ENCODE measurements at regions not wholly inside any gene's neighbourhood (a gene's known extent, or its start where the extent isn't known, plus 50 kb on each side); places are given as distances from the start of the nearest gene placed in this dataset.

- no peak overlapping the region for H3K4me2 ChIP-seq (ENCODE audit: extremely low read depth, insufficient read depth, low read length)
- H3K4me3 ChIP-seq (replicated peaks in 1 of 4; ENCODE audit: control extremely low read depth in 1 of 4, insufficient read depth in 1 of 4, low read depth in 3 of 4, low read length in 4 of 4): no peak overlapping the region
- H3K36me3 ChIP-seq (ENCODE audit: control insufficient read depth, insufficient read depth, low read length): no peaks in the 10 kb centered on the region
- H3K27ac ChIP-seq (ENCODE audit: insufficient read depth, low read length): no peak overlapping the region
- no peaks in the 10 kb centered on the region for H3K27me3 ChIP-seq (ENCODE audit: control insufficient read depth, insufficient read depth, low read length)
- H2AFZ ChIP-seq (ENCODE audit: low read length): no peak overlapping the region
- H4K20me1 ChIP-seq (ENCODE audit: control insufficient read depth, extremely low read depth, insufficient read depth, low read length): no peaks in the 10 kb centered on the region
- TF ChIP-seq EZH2 (IDR thresholded peaks at IDR 0.05; ENCODE audit: low read length, missing control alignments) (no peak), CTCF (conservative IDR thresholded peaks at IDR 0.05 in 1 of 2, IDR thresholded peaks at IDR 0.05 in 1 of 2; ENCODE audit: low read depth in 1 of 2, low read length in 2 of 2) (no peak)
- H3K9me3 ChIP-seq (ENCODE audit: control insufficient read depth, insufficient read depth, low read depth, low read length): no peaks in the 10 kb centered on the region
- H3K9ac ChIP-seq (ENCODE audit: insufficient read depth, low read length): no peak overlapping the region
- DNase-seq (ENCODE audit: low read depth in 2 of 2): no peak
- H3K4me1 ChIP-seq (ENCODE audit: control insufficient read depth, extremely low read depth, insufficient read depth, low read length): no peaks in the 10 kb centered on the region
- no peaks in the 10 kb centered on the region for H3K79me2 ChIP-seq (ENCODE audit: control insufficient read depth, insufficient read depth, low read length)
These were observed 464.0 kb downstream of the KCNJ3 start for GRCh38 chr2:155162494-155162893.

- H4K20me1 ChIP-seq (ENCODE audit: control insufficient read depth, extremely low read depth, insufficient read depth, low read length): no peaks in the 10 kb centered on the region
- H2AFZ ChIP-seq (ENCODE audit: low read length): no peak overlapping the region
- H3K9ac ChIP-seq (ENCODE audit: insufficient read depth, low read length): no peak overlapping the region
- H3K4me2 ChIP-seq (ENCODE audit: extremely low read depth, insufficient read depth, low read length): no peak overlapping the region
- no peaks in the 10 kb centered on the region for H3K4me1 ChIP-seq (ENCODE audit: control insufficient read depth, extremely low read depth, insufficient read depth, low read length)
- H3K36me3 ChIP-seq (ENCODE audit: control insufficient read depth, insufficient read depth, low read length): no peaks in the 10 kb centered on the region
- H3K27me3 ChIP-seq (ENCODE audit: control insufficient read depth, insufficient read depth, low read length): no peaks in the 10 kb centered on the region
- no peak for DNase-seq (ENCODE audit: low read depth in 2 of 2)
- no peaks in the 10 kb centered on the region for H3K79me2 ChIP-seq (ENCODE audit: control insufficient read depth, insufficient read depth, low read length)
- no peak overlapping the region for H3K4me3 ChIP-seq (replicated peaks in 1 of 4; ENCODE audit: control extremely low read depth in 1 of 4, insufficient read depth in 1 of 4, low read depth in 3 of 4, low read length in 4 of 4)
- H3K27ac ChIP-seq (ENCODE audit: insufficient read depth, low read length): no peak overlapping the region
- H3K9me3 ChIP-seq (ENCODE audit: control insufficient read depth, insufficient read depth, low read depth, low read length): no peaks in the 10 kb centered on the region
- no peak for TF ChIP-seq EZH2 (IDR thresholded peaks at IDR 0.05; ENCODE audit: low read length, missing control alignments)
- TF ChIP-seq CTCF (conservative IDR thresholded peaks at IDR 0.05 in 1 of 2, IDR thresholded peaks at IDR 0.05 in 1 of 2; ENCODE audit: low read depth in 1 of 2, low read length in 2 of 2): no peak
These were observed 462.8 kb downstream of the KCNJ3 start for GRCh38 chr2:155161314-155161713.

- no peak for DNase-seq (ENCODE audit: low read depth in 2 of 2)
- no peaks in the 10 kb centered on the region for H3K9me3 ChIP-seq (ENCODE audit: control insufficient read depth, insufficient read depth, low read depth, low read length)
- H3K36me3 ChIP-seq (ENCODE audit: control insufficient read depth, insufficient read depth, low read length): no peaks in the 10 kb centered on the region
- no peak overlapping the region for H3K4me3 ChIP-seq (replicated peaks in 1 of 4; ENCODE audit: control extremely low read depth in 1 of 4, insufficient read depth in 1 of 4, low read depth in 3 of 4, low read length in 4 of 4)
- no peaks in the 10 kb centered on the region for H4K20me1 ChIP-seq (ENCODE audit: control insufficient read depth, extremely low read depth, insufficient read depth, low read length)
- H3K4me1 ChIP-seq (ENCODE audit: control insufficient read depth, extremely low read depth, insufficient read depth, low read length): no peaks in the 10 kb centered on the region
- H3K27me3 ChIP-seq (ENCODE audit: control insufficient read depth, insufficient read depth, low read length): no peaks in the 10 kb centered on the region
- no peak overlapping the region for H3K4me2 ChIP-seq (ENCODE audit: extremely low read depth, insufficient read depth, low read length)
- no peaks in the 10 kb centered on the region for H3K79me2 ChIP-seq (ENCODE audit: control insufficient read depth, insufficient read depth, low read length)
- H3K27ac ChIP-seq (ENCODE audit: insufficient read depth, low read length): no peak overlapping the region
- H3K9ac ChIP-seq (ENCODE audit: insufficient read depth, low read length): no peak overlapping the region
- no peak for TF ChIP-seq EZH2 (IDR thresholded peaks at IDR 0.05; ENCODE audit: low read length, missing control alignments)
- no peak for TF ChIP-seq CTCF (conservative IDR thresholded peaks at IDR 0.05 in 1 of 2, IDR thresholded peaks at IDR 0.05 in 1 of 2; ENCODE audit: low read depth in 1 of 2, low read length in 2 of 2)
- H2AFZ ChIP-seq (ENCODE audit: low read length): no peak overlapping the region
These were observed 459.2 kb downstream of the KCNJ3 start for GRCh38 chr2:155157711-155158110.

All from fibroblast of lung (primary cell).